Skin epidermis (tissue), 12 donors: ENCODE measurements at regions not wholly inside any gene's neighbourhood (a gene's known extent, or its start where the extent isn't known, plus 50 kb on each side); places are given as distances from the start of the nearest gene placed in this dataset.
"Not testable (repeated sequence)": the region's sequence is repeated elsewhere in the genome, so short reads cannot be mapped to it uniquely, and the experiment has no call there.

Experiments used
- H3K27ac ChIP-seq, 21 experiments: fragments of 200-600 bp; sonication (generic) in 11 of 21; one replicate each; pipeline ENCODE4 v1.5.0; 2020; ENCODE audit warnings: mild to moderate bottlenecking in 3 of 21, inconsistent platforms in 2 of 21, moderate library complexity in 2 of 21
- H3K4me3 ChIP-seq, 7 experiments: fragments of 200-600 bp; sonication (generic) in 2 of 7; one replicate each; pipeline ENCODE4 v1.5.0; 2020; ENCODE audit warnings: inconsistent platforms in 2 of 7, mild to moderate bottlenecking in 2 of 7, moderate library complexity in 1 of 7

GRCh38 chr10:118439824-118440223 lies 97.7 kb upstream of the FAM204A start:
- Histone ChIP-seq H3K27ac (no peak overlapping the region), H3K4me3 (no peak overlapping the region)

- H3K4me3 ChIP-seq: no peak overlapping the region
- no peak overlapping the region for H3K27ac ChIP-seq
Observed at GRCh38 chr10:118436742-118437141, 94.6 kb upstream of the FAM204A start.

DNA sequence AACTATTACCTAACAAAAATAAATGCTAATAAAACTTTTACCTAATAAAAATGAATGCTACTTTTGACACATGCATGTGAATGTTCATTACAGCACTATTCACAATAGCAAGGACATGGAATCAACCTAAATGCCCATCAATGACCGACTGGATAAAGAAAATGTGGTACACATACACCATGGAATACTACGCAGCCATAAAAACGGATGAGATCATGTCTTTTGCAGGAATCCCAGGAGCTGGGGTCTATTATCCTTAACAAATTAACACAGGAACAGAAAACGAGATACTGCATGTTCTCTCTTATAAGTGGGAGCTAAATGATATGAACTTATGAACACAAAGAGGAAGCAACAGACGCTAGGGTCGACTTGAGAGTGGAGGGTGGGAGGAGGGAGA lies 88.1 kb upstream of the FAM204A start:
- no peak overlapping the region for H3K4me3 ChIP-seq
- H3K27ac ChIP-seq: no peak overlapping the region

GRCh38 chr10:118423800-118424442 lies 81.8 kb upstream of the FAM204A start:
- Histone ChIP-seq H3K27ac (no peak overlapping the region), H3K4me3 (no peak overlapping the region)

- no peak overlapping the region for H3K27ac ChIP-seq
- H3K4me3 ChIP-seq: no peak overlapping the region
Observed at GRCh38 chr10:118422241-118422640, 80.1 kb upstream of the FAM204A start.

GRCh38 chr10:118420049-118420448 lies 77.9 kb upstream of the FAM204A start:
- H3K4me3 ChIP-seq, H3K27ac ChIP-seq: not testable (repeated sequence)

- Histone ChIP-seq H3K27ac (no peak overlapping the region), H3K4me3 (no peak overlapping the region)
Observed at GRCh38 chr10:118412932-118413331, 70.8 kb upstream of the FAM204A start.

DNA sequence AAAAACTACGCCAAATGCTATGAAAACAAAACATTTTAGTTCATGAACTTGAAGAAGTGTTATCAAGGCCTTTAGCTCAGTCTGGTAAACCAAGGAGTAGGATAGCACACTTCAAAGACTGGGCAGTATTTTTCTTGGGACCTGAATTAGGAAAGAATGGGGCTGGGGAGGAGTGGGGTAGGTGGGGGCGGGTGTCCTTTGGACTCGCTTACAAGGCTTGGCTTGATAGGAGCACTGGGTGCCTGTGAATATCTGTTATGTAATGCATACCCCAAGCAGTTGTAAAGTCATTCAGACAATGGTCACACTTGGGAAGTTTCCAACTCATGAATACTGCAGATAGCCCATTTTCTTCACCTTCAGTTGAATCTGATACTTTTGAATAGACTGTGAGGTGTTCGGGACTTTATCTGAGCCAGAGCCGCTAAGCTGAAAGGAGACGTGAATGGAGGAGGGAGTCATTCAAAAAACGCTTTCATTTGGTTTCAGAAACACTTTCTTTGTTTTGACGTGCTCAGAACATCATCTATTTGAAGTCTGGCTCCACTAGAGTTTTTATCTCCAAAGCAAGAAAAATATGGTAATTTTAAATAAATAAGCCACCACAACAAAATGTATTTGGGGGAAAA lies 70.1 kb upstream of the FAM204A start:
- Histone ChIP-seq H3K4me3 (no peak overlapping the region), H3K27ac (no peak overlapping the region)

GRCh38 chr10:118409295-118409694 lies 67.2 kb upstream of the FAM204A start:
- H3K27ac ChIP-seq: no peak overlapping the region
- H3K4me3 ChIP-seq: no peak overlapping the region

- Histone ChIP-seq H3K4me3 (no peak overlapping the region), H3K27ac (no peak overlapping the region)
Observed at GRCh38 chr10:118408181-118408580, 66.1 kb upstream of the FAM204A start.

DNA sequence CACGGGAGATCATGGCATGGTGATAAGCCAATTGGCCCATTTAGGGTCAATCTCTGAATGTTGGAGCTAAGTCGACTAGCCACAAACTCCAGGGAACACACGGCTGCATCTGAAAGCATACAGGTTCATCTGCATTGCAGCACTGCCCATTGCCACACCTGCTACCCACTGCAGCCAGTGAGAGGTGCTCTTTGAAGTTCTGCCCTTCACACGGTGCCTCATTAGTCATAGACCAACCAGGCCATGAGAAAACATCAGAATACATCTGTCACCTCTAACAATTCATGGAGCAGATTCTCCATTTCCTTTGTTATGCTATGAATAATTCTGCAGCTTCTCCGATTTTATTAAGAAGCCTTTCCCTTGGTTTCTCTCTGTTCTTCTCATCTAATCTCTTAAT lies 65.7 kb upstream of the FAM204A start:
- H3K27ac ChIP-seq: no peak overlapping the region
- no peak overlapping the region for H3K4me3 ChIP-seq

GRCh38 chr10:118407026-118407425 lies 64.9 kb upstream of the FAM204A start:
- Histone ChIP-seq H3K4me3 (no peak overlapping the region), H3K27ac (no peak overlapping the region)

GRCh38 chr10:118405928-118406327 lies 63.8 kb upstream of the FAM204A start:
- H3K27ac ChIP-seq: no peak overlapping the region
- no peak overlapping the region for H3K4me3 ChIP-seq

DNA sequence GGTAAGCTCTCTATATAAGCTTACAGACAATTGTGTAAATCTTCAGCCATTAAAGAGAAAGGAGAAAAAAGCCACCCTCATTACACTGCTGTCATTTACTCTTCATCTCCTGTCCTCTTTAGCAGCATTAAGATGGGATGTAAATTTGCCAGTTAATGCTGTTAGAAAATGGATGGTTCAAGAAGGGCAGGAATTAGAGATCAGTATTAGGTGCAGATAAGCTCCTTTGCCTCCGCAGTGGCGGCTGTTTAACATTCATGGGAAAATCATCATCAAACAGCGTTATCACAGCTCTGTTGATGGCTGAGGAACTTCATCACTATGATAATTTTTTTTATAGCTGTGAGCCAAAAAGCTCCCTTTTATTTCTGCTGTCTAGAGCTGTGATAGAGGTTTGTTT lies 61.8 kb upstream of the FAM204A start:
- no peak overlapping the region for H3K4me3 ChIP-seq
- no peak overlapping the region for H3K27ac ChIP-seq

DNA sequence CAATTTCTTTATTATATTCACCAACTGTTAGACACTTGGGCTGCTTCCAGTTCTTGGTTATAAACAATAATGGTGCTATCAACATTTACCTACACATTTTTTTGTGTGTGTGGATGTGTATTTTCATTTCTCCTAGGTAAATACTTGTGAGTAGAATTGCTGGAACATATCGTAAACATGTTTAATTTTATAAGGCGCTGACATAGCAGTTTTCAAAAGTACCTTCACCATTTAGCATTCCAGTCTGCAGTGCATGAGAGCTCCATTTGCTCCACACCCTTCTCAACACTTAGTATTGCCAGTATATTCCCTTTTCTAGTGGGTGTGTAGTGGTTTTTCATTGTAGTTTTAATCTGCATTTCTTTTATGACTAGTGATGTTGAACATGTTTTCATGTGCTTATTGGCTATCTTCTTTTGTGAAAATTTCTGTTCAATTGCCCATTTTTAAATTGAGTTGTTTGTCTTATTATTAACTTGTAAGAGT lies 59.6 kb upstream of the FAM204A start:
- H3K27ac ChIP-seq: no peak overlapping the region
- no peak overlapping the region for H3K4me3 ChIP-seq

- H3K4me3 ChIP-seq: no peak overlapping the region
- no peak overlapping the region for H3K27ac ChIP-seq
Observed at GRCh38 chr10:118397391-118397790, 55.3 kb upstream of the FAM204A start.

DNA sequence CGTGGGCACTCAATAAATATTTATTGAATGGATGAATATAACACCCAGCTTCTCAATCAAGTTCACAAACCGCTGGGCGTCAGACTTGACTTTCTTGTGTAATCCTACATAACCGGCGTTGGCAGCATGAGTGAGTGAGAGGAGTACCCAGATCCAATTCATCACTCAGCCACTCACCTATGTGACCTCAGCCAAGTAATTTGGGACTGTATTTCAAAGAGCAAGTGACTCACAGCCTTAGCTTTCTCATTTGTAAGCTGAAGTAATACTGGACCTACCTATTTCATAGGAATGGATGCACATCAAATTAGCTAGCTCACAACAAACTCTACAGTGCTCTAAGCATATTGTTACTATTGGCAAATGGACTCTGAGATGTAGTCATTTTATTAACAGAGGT lies 53.8 kb upstream of the FAM204A start:
- no peak overlapping the region for H3K4me3 ChIP-seq
- H3K27ac ChIP-seq: no peak overlapping the region

GRCh38 chr10:118394301-118395200 lies 52.4 kb upstream of the FAM204A start:
- H3K27ac ChIP-seq: no peak overlapping the region
- no peak overlapping the region for H3K4me3 ChIP-seq

- H3K27ac ChIP-seq: no peak overlapping the region
- no peak overlapping the region for H3K4me3 ChIP-seq
Observed at GRCh38 chr10:118392761-118393160, 50.6 kb upstream of the FAM204A start.
